IMR-90 (cell line): ENCODE measurements at regions not wholly inside any gene's neighbourhood (a gene's known extent, or its start where the extent isn't known, plus 50 kb on each side); places are given as distances from the start of the nearest gene placed in this dataset.
A peak's percentile ranks its signal among the peaks of the same experiment; 100 is the strongest.

Source experiments
- ATAC-seq: fragments of 200-7000 bp; cut with Tn5 transposase; 2 replicates; pipeline ENCODE4 v1.9.1; 2020; ENCODE audit warnings: low read depth, mild to moderate bottlenecking, moderate library complexity
- BruUV-seq: library from RNA; stranded (reverse); fragments of 400-500 nt; replicated peaks from 2 replicates; lab custom pipeline; 2021; lab: Mats Ljungman, UMichigan
- CTCF ChIA-PET: fragments of 300-600 bp; formaldehyde crosslinking; extraction: SDS; loops from one replicate; lab custom pipeline; 2021; ENCODE audit warnings: antibody characterized with exemption; lab: Yijun Ruan, JAX
- POLR2A ChIA-PET: fragments of 300-600 bp; sonication (Branson Sonifier 250); formaldehyde crosslinking; loops from one replicate; lab custom pipeline; 2022; ENCODE audit warnings: antibody characterized with exemption; ENCODE audit not compliant: unreplicated experiment; lab: Charles Lee
- DNase-seq: peaks from one replicate; pipeline ENCODE4 v3.0.0; 2013
- H2AFZ ChIP-seq: replicated peaks from 2 replicates; pipeline ENCODE3; 2013; ENCODE audit warnings: low read length, mild to moderate bottlenecking; ENCODE audit not compliant: poor library complexity
- H2AK5ac ChIP-seq: 2 replicates; pipeline ENCODE4 v1.6.1; 2013; ENCODE audit warnings: low read depth, low read length, inconsistent platforms
- H2AK9ac ChIP-seq: replicated peaks from 2 replicates; pipeline ENCODE3; 2013; ENCODE audit warnings: mild to moderate bottlenecking, low read depth, low read length, moderate library complexity; ENCODE audit not compliant: poor library complexity
- H2BK120ac ChIP-seq: 2 replicates; pipeline ENCODE4 v1.6.1; 2013; ENCODE audit warnings: low read depth, low read length, inconsistent platforms
- H2BK15ac ChIP-seq: 3 replicates; pipeline ENCODE4 v1.6.1; 2013; ENCODE audit warnings: low read depth, low read length, inconsistent platforms
- H2BK20ac ChIP-seq: 2 replicates; pipeline ENCODE4 v1.6.1; 2013; ENCODE audit warnings: low read depth, mild to moderate bottlenecking, inconsistent platforms, low read length, moderate library complexity
- H2BK5ac ChIP-seq: 2 replicates; pipeline ENCODE4 v1.6.1; 2013; ENCODE audit warnings: mild to moderate bottlenecking, low read depth, low read length, inconsistent platforms; ENCODE audit not compliant: poor library complexity, severe bottlenecking
- H3K14ac ChIP-seq: replicated peaks from 2 replicates; pipeline ENCODE4 v1.6.1; 2013; ENCODE audit warnings: low read depth, low read length, inconsistent platforms
- H3K18ac ChIP-seq: 2 replicates; pipeline ENCODE4 v1.6.1; 2013; ENCODE audit warnings: low read depth, low read length, control low read depth
- H3K23ac ChIP-seq: 2 replicates; pipeline ENCODE4 v1.6.1; 2013; ENCODE audit warnings: low read depth, low read length, inconsistent platforms
- H3K27ac ChIP-seq: 2 replicates; pipeline ENCODE4 v1.5.1; 2013; ENCODE audit warnings: mild to moderate bottlenecking, control low read depth, low read length; ENCODE audit not compliant: insufficient read depth
- H3K27me3 ChIP-seq: 2 replicates; pipeline ENCODE4 v1.6.1; 2013; ENCODE audit warnings: low read length; ENCODE audit not compliant: control insufficient read depth, insufficient read depth
- H3K36me3 ChIP-seq: 2 replicates; pipeline ENCODE4 v1.6.1; 2013; ENCODE audit warnings: low read length, mixed read lengths; ENCODE audit not compliant: control insufficient read depth, insufficient read depth
- H3K4ac ChIP-seq: 2 replicates; pipeline ENCODE4 v1.6.1; 2013; ENCODE audit warnings: low read depth, low read length, inconsistent platforms
- H3K4me1 ChIP-seq: 2 replicates; pipeline ENCODE4 v1.6.1; 2013; ENCODE audit warnings: low read length, mixed read lengths; ENCODE audit not compliant: control insufficient read depth, insufficient read depth
- H3K4me2 ChIP-seq: 2 replicates; pipeline ENCODE4 v1.6.1; 2013; ENCODE audit warnings: low read depth, mild to moderate bottlenecking, control low read depth, low read length, moderate library complexity
- H3K4me3 ChIP-seq: 2 replicates; pipeline ENCODE4 v1.5.1; 2013; ENCODE audit warnings: low read depth, mild to moderate bottlenecking, control low read depth, low read length, moderate library complexity; ENCODE audit not compliant: insufficient read depth
- H3K56ac ChIP-seq: 2 replicates; pipeline ENCODE4 v1.6.1; 2013; ENCODE audit warnings: low read length, inconsistent platforms; ENCODE audit not compliant: insufficient read depth; ENCODE audit errors: extremely low read depth
- H3K79me1 ChIP-seq, 2 experiments: 2 replicates each; pipeline ENCODE4 v1.6.1; 2013; ENCODE audit warnings: low read length in 2 of 2, inconsistent platforms in 1 of 2, low read depth in 1 of 2
- H3K9ac ChIP-seq: 2 replicates; pipeline ENCODE4 v1.6.1; 2013; ENCODE audit warnings: low read depth, low read length, control low read depth
- H3K9me1 ChIP-seq: 2 replicates; pipeline ENCODE4 v1.6.1; 2013; ENCODE audit warnings: low read length, inconsistent platforms; ENCODE audit not compliant: insufficient read depth
- H3K9me3 ChIP-seq: 2 replicates; pipeline ENCODE4 v1.6.1; 2013; ENCODE audit warnings: low read length; ENCODE audit not compliant: control insufficient read depth, insufficient read depth
- H4K20me1 ChIP-seq: 2 replicates; pipeline ENCODE4 v1.6.1; 2013; ENCODE audit warnings: low read length, inconsistent platforms; ENCODE audit not compliant: insufficient read depth
- H4K5ac ChIP-seq: 2 replicates; pipeline ENCODE4 v1.6.1; 2013; ENCODE audit warnings: mild to moderate bottlenecking, low read depth, low read length, control low read depth
- H4K8ac ChIP-seq, 2 experiments: 2 replicates each; pipeline ENCODE4 v1.6.1; 2013; ENCODE audit warnings: low read depth in 2 of 2, low read length in 2 of 2, control low read depth in 1 of 2, inconsistent platforms in 1 of 2
- H4K91ac ChIP-seq: 2 replicates; pipeline ENCODE4 v1.6.1; 2013; ENCODE audit warnings: low read depth, low read length, inconsistent platforms; ENCODE audit not compliant: insufficient read depth
- CHD1 ChIP-seq: IDR thresholded peaks from 2 replicates; pipeline ENCODE4 v1.6.1; 2012; ENCODE audit warnings: low read depth, low read length, improper control_type of control experiment
- FOS ChIP-seq: fragments of 150-350 bp; IDR thresholded peaks from 2 replicates; pipeline ENCODE4 v1.6.1; 2016; ENCODE audit warnings: low read depth, low read length
- NFE2L2 ChIP-seq: fragments of 150-350 bp; IDR thresholded peaks from 2 replicates; pipeline ENCODE4 v1.6.1; 2016; ENCODE audit warnings: low read depth, mild to moderate bottlenecking, low read length
- RAD21 ChIP-seq: IDR thresholded peaks from 2 replicates; pipeline ENCODE4 v1.6.1; 2012; ENCODE audit warnings: low read length, improper control_type of control experiment
- RCOR1 ChIP-seq: IDR thresholded peaks from 2 replicates; pipeline ENCODE4 v1.6.1; 2012; ENCODE audit warnings: mild to moderate bottlenecking, low read length, improper control_type of control experiment; ENCODE audit not compliant: insufficient replicate concordance
- USF2 ChIP-seq: fragments of 150-350 bp; IDR thresholded peaks from 2 replicates; pipeline ENCODE4 v1.6.1; 2017; ENCODE audit warnings: mild to moderate bottlenecking, antibody characterized with exemption, low read length, low read depth
- WGBS, 2 experiments: methylation state at CpG; one replicate each; pipeline versions ENCODE4 v1.1.5 to v1.1.7; 2013; ENCODE audit warnings: missing lambda C conversion rate in 2 of 2; ENCODE audit not compliant: insufficient read length in 1 of 2; ENCODE audit errors: extremely low coverage in 2 of 2; 5-methylcytosine and 5-hydroxymethylcytosine counted together
- dilution Hi-C: fragments of 300-500 bp; cut with HindIII; formaldehyde crosslinking; loops from one replicate; pipeline ENCODE4 v1.14.3; 2018; ENCODE audit warnings: low sequenced_read_pairs; ENCODE audit not compliant: unreplicated experiment
- in situ Hi-C: fragments of 300-500 bp; cut with MboI; formaldehyde crosslinking; loops from 3 replicates; pipeline ENCODE4 v1.14.3; 2019; ENCODE audit warnings: low sequenced_read_pairs, inconsistent platforms, mixed read lengths
- intact Hi-C: fragments of 100-400 bp; cut with micrococcal nuclease; formaldehyde crosslinking; loops from 2 replicates; pipeline ENCODE4 v1.10.0; 2022

GRCh38 chr9:82513242-82513751 is 524.7 kb downstream of the SPATA31D1 start:
- no peaks in the 10 kb centered on the region for H3K9me1 ChIP-seq
- intact Hi-C loops (no loop called here), dilution Hi-C loops (no loop called here), in situ Hi-C loops (no loop called here)
- H3K4ac ChIP-seq, result peak overlapping the region; percentile 44; the same call in 1 of the 2 replicates
- peak overlapping the region; percentile 81 for H3K27ac ChIP-seq
- 0 out of 2 replicates have a peak overlapping the region, but pooled peaks have one; percentile 75 for H2BK20ac ChIP-seq
- H3K4me2 ChIP-seq, result peak overlapping the region; percentile 95
- H4K20me1 ChIP-seq, result no peaks in the 10 kb centered on the region
- H3K27me3 ChIP-seq, result no peaks in the 10 kb centered on the region; the same call in 1 of the 2 replicates
- ChIA-PET CTCF (no interaction called here), POLR2A (no interaction called here)
- 20% methylated on average over 4 of the region's 5 CpGs; no CpG with 5 or more reads in 1 of the 2 experiments for WGBS, 2 experiments
- H3K4me3 ChIP-seq, result peak overlapping the region; percentile 33; the same call in 1 of the 2 replicates
- TF ChIP-seq RAD21 (no peak), USF2 (no peak), NFE2L2 (no peak), FOS (no peak), RCOR1 (no peak), CHD1 (no peak)
- peak overlapping the region; percentile 31; the same call in 1 of the 2 replicates for H4K91ac ChIP-seq
- no peaks in the 10 kb centered on the region for H3K79me1 ChIP-seq
- H4K5ac ChIP-seq, result peak overlapping the region; percentile 94
- H2AK5ac ChIP-seq, result no peak overlapping the region
- H3K9ac ChIP-seq, result no peak overlapping the region
- H4K8ac ChIP-seq, result peak overlapping the region in 1 of 2 experiments; percentile 74; a peak in 1 of 4 replicates
- H2AFZ ChIP-seq, result peak overlapping the region; percentile 70
- ATAC-seq (peak; percentile 77), DNase-seq (peak; percentile 72)
- H2AK9ac ChIP-seq, result no peak overlapping the region
- H3K14ac ChIP-seq, result 0 out of 2 replicates have a peak overlapping the region, but pooled peaks have one; percentile 42
- H2BK5ac ChIP-seq, result peak overlapping the region; percentile 75
- peak overlapping the region; percentile 61; the same call in 1 of the 3 replicates for H2BK15ac ChIP-seq
- H3K23ac ChIP-seq, result no peak overlapping the region
- no peaks in the 10 kb centered on the region for H3K36me3 ChIP-seq
- peaks cover 5% of the 10 kb centered on the region for H3K4me1 ChIP-seq
- H2BK120ac ChIP-seq, result peak overlapping the region; percentile 93
- no peaks in the 10 kb centered on the region for H3K9me3 ChIP-seq
- no TSS peak for BruUV-seq
- peak overlapping the region; percentile 98 for H3K18ac ChIP-seq
- no peak overlapping the region for H3K56ac ChIP-seq
